CD4-positive, alpha-beta memory T cell (primary cell): ENCODE measurements at regions not wholly inside any gene's neighbourhood (a gene's known extent, or its start where the extent isn't known, plus 50 kb on each side); places are given as distances from the start of the nearest gene placed in this dataset.

Experiments used
- CTCF ChIA-PET: fragments of 350-600 bp; sonication (Branson Sonifier 250); formaldehyde crosslinking; loops from one replicate; lab custom pipeline; 2021; ENCODE audit warnings: inconsistent platforms; ENCODE audit not compliant: partially characterized antibody; lab: Charles Lee
- POLR2A ChIA-PET: fragments of 350-600 bp; sonication (Branson Sonifier 250); formaldehyde crosslinking; loops from one replicate; lab custom pipeline; 2021; ENCODE audit not compliant: partially characterized antibody; lab: Charles Lee
- DNase-seq, 5 donors: peaks; one replicate each; pipeline versions ENCODE4 v3.0.0 to v3.0.0-alpha.2; 2020 to 2022; ENCODE audit warnings: mixed read lengths in 1 of 5
- H3K27ac ChIP-seq: one replicate; pipeline ENCODE4 v1.7.0; 2013; ENCODE audit warnings: low read depth, low read length
- H3K27me3 ChIP-seq: 2 replicates; pipeline ENCODE4 v1.7.0; 2013; ENCODE audit warnings: mild to moderate bottlenecking, low read length, moderate library complexity; ENCODE audit not compliant: insufficient read depth
- H3K36me3 ChIP-seq: 2 replicates; pipeline ENCODE4 v1.7.0; 2013; ENCODE audit warnings: mild to moderate bottlenecking, low read length, moderate library complexity; ENCODE audit not compliant: insufficient read depth
- H3K4me1 ChIP-seq: 2 replicates; pipeline ENCODE4 v1.7.0; 2013; ENCODE audit warnings: mild to moderate bottlenecking, low read length, moderate library complexity; ENCODE audit not compliant: insufficient read depth
- H3K4me3 ChIP-seq, 2 donors: one replicate each; pipeline ENCODE4 v1.7.0; 2013; ENCODE audit warnings: low read length in 2 of 2, mild to moderate bottlenecking in 1 of 2
- H3K9me3 ChIP-seq, 2 donors: one replicate each; pipeline ENCODE4 v1.7.0; 2013; ENCODE audit warnings: low read length in 2 of 2, control low read depth in 1 of 2; ENCODE audit not compliant: control insufficient read depth in 1 of 2
- H3K27ac Mint-ChIP-seq, 7 donors: one replicate each; pipeline ENCODE4 v1.8.0; 2020 to 2021; ENCODE audit warnings: mixed read lengths in 7 of 7, mild to moderate bottlenecking in 6 of 7, inconsistent platforms in 3 of 7, moderate library complexity in 3 of 7
- H3K27me3 Mint-ChIP-seq, 2 donors: one replicate each; pipeline ENCODE4 v1.8.0; 2020 to 2021; ENCODE audit warnings: mixed read lengths in 2 of 2
- H3K36me3 Mint-ChIP-seq, 2 donors: one replicate each; pipeline ENCODE4 v1.8.0; 2020 to 2021; ENCODE audit warnings: mixed read lengths in 2 of 2, inconsistent platforms in 1 of 2, mild to moderate bottlenecking in 1 of 2
- H3K4me1 Mint-ChIP-seq, 4 donors: one replicate each; pipeline ENCODE4 v1.8.0; 2020 to 2021; ENCODE audit warnings: mixed read lengths in 4 of 4, mild to moderate bottlenecking in 1 of 4
- H3K4me3 Mint-ChIP-seq, 8 donors: one replicate each; pipeline ENCODE4 v1.8.0; 2020 to 2021; ENCODE audit warnings: mixed read lengths in 8 of 8, mild to moderate bottlenecking in 7 of 8, moderate library complexity in 6 of 8, inconsistent platforms in 3 of 8
- H3K9me3 Mint-ChIP-seq, 8 donors: one replicate each; pipeline ENCODE4 v1.8.0; 2020 to 2021; ENCODE audit warnings: mixed read lengths in 8 of 8, mild to moderate bottlenecking in 5 of 8, inconsistent platforms in 3 of 8, moderate library complexity in 1 of 8
- intact Hi-C: fragments of 100-400 bp; cut with micrococcal nuclease; formaldehyde crosslinking; loops from one replicate; pipeline ENCODE4 v1.15.1; 2023

DNA sequence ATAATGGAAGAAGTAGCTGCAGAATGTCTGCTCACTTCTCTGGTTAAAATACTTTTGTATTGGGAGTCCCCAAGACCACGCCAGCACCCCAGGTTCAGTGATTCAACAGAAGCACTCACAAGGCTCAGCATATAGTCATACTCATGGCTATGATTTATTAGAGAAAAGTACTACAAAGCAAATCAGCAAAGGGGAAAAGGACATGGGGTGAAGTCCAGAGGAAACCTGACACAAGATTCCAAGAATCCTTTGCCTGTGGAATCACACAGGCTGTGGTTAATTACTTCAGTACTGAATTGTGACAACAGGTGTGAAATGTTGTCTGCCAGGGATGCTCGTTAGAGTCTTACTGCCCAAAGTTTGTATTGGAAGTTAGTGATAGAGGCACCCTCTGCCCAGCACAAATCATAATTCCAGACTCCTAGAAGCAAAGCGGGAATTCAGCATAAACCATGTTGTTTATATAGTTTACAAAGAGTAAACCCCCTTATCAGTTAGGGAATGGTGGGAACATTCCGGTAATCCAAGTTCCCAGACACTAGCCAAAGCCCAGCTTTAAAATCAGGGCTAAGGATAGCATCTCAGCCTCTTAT is 79.4 kb downstream of the HYCC1 start:
- Histone ChIP-seq H3K36me3 (no peaks in the 10 kb centered on the region), H3K27ac (no peak overlapping the region), H3K4me3 (no peak overlapping the region), H3K27me3 (no peaks in the 10 kb centered on the region), H3K9me3 (no peaks in the 10 kb centered on the region), H3K4me1 (no peaks in the 10 kb centered on the region)
- peaks cover 0 to 4% of the 10 kb centered on the region in 2 donors for H3K36me3 Mint-ChIP-seq
- no peak overlapping the region for H3K4me3 Mint-ChIP-seq
- intact Hi-C loops = no loop called here
- no peaks in the 10 kb centered on the region for H3K27me3 Mint-ChIP-seq
- no peak overlapping the region for H3K27ac Mint-ChIP-seq
- ChIA-PET POLR2A (no interaction called here), CTCF (no interaction called here)
- H3K4me1 Mint-ChIP-seq = no peaks in the 10 kb centered on the region
- peaks cover 0 to 6% (median 3%) of the 10 kb centered on the region in 8 donors for H3K9me3 Mint-ChIP-seq
- DNase-seq = no peak

DNA sequence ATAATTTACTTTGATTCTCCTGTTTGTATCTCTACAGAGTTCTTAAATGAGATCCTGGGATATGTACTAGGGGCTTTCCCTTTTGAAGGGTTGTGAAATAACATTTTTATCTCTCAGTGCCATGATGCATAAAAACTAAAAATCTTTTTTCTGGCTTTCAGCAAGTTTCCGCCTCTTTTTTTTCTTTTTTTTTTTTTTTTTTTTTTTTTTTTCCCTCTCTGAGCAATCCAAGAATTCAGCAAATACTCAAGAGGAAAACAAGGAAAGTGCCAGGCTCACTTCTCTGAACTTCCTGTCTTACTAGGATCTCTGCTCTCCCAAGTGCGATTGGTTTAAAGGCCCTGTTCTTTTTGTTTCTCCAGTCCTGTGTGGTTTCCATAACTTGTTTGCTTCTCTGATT is 79.9 kb downstream of the HYCC1 start:
- POLR2A ChIA-PET = no interaction called here
- CTCF ChIA-PET = no interaction called here
- H3K27me3 ChIP-seq = no peaks in the 10 kb centered on the region
- Mint-ChIP-seq H3K4me3 (no peak overlapping the region), H3K27ac (no peak overlapping the region), H3K4me1 (no peaks in the 10 kb centered on the region), H3K36me3 (peaks cover 0 to 4% of the 10 kb centered on the region in 2 donors), H3K9me3 (peaks cover 0 to 6% (median 3%) of the 10 kb centered on the region in 8 donors), H3K27me3 (no peaks in the 10 kb centered on the region)
- intact Hi-C loops = no loop called here
- H3K4me1 ChIP-seq = no peaks in the 10 kb centered on the region
- no peaks in the 10 kb centered on the region for H3K9me3 ChIP-seq
- no peaks in the 10 kb centered on the region for H3K36me3 ChIP-seq
- no peak overlapping the region for H3K4me3 ChIP-seq
- no peak overlapping the region for H3K27ac ChIP-seq
- no peak for DNase-seq

DNA sequence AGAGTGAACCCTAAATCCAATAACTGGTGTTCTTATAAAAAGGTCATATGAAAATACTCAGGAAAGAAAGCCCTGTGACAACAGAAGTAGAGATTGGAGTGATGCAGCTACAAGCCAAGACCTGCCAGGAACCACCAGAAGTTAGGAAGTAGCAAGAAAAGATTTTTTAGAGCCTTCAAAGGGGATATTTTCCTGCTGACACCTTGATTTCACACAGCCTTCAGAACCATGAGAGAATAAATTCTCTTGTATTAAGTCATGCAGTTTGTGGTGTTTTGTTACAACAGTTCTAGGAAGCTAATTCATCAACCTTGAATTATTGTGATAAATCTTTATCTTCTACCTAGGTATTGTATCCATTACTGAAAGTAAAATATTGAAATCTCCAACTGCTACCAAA is 81.0 kb downstream of the HYCC1 start:
- Mint-ChIP-seq H3K36me3 (peaks cover 0 to 4% of the 10 kb centered on the region in 2 donors), H3K9me3 (peaks cover 0 to 6% (median 3%) of the 10 kb centered on the region in 8 donors), H3K4me3 (no peak overlapping the region), H3K27me3 (no peaks in the 10 kb centered on the region), H3K4me1 (no peaks in the 10 kb centered on the region), H3K27ac (no peak overlapping the region)
- Histone ChIP-seq H3K4me3 (no peak overlapping the region), H3K4me1 (no peaks in the 10 kb centered on the region), H3K27ac (no peak overlapping the region), H3K9me3 (no peaks in the 10 kb centered on the region), H3K27me3 (no peaks in the 10 kb centered on the region), H3K36me3 (no peaks in the 10 kb centered on the region)
- CTCF ChIA-PET = interaction anchor here (0.6 kb wide), 1 partner anchor 51 kb away, joined by 4 read pairs; no protein-coding TSS in a partner anchor
- intact Hi-C loops = no loop called here
- DNase-seq = no peak
- POLR2A ChIA-PET = no interaction called here

DNA sequence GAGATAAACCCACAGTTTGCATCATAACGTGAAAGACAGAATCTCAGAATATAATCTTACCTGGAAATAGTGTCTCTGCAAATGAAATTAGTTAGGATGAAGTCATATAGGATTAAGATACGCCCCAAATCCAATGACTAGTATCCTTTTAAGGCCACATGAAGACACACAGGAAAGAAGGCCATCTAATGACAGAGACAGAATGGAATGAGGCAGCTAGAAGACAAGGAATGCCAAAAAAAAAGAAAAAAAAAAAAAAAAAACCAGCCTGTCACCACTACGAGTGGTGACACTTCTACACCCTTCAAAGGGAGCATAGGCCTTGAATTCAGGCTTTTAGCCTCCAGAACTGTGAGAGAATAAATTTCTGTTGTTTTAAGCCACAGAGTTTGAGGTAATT is 82.9 kb downstream of the HYCC1 start:
- ChIA-PET POLR2A (interaction anchor here (0.6 kb wide), 1 partner anchor 43 kb away, joined by 5 read pairs; no protein-coding TSS in a partner anchor), CTCF (no interaction called here)
- Mint-ChIP-seq H3K4me1 (no peaks in the 10 kb centered on the region), H3K9me3 (peaks cover 0 to 8% (median 3%) of the 10 kb centered on the region in 8 donors), H3K4me3 (no peak overlapping the region), H3K27me3 (no peaks in the 10 kb centered on the region), H3K36me3 (peaks cover 0 to 4% of the 10 kb centered on the region in 2 donors), H3K27ac (no peak overlapping the region)
- Histone ChIP-seq H3K36me3 (no peaks in the 10 kb centered on the region), H3K9me3 (no peaks in the 10 kb centered on the region), H3K27me3 (no peaks in the 10 kb centered on the region), H3K4me1 (no peaks in the 10 kb centered on the region), H3K4me3 (no peak overlapping the region), H3K27ac (no peak overlapping the region)
- intact Hi-C loops = no loop called here
- DNase-seq = no peak

DNA sequence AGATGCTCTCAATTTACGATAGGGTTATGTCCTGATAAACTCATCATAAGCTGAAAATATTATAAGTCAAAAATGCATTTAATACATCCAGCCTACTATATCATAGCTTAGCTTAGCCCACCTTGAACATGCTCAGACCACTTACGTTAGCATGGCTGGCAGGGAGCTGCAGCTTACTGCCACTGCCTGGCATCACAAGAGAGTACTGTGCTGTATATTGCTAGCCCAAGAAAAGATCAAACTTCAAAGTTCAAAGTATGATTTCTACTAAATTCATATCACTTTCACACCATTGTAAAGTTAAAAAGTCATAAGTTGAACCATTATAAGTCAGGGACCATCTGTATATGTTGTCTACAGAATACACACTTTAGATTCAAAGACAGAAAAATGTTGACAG is 91.6 kb downstream of the HYCC1 start:
- Histone ChIP-seq H3K4me3 (no peak overlapping the region), H3K9me3 (no peaks in the 10 kb centered on the region), H3K4me1 (no peaks in the 10 kb centered on the region), H3K36me3 (no peaks in the 10 kb centered on the region), H3K27me3 (no peaks in the 10 kb centered on the region), H3K27ac (no peak overlapping the region)
- ChIA-PET POLR2A (no interaction called here), CTCF (no interaction called here)
- peaks cover 1 to 11% of the 10 kb centered on the region in 2 donors for H3K36me3 Mint-ChIP-seq
- H3K4me1 Mint-ChIP-seq = no peaks in the 10 kb centered on the region
- no peak for DNase-seq
- intact Hi-C loops = no loop called here
- no peak overlapping the region for H3K4me3 Mint-ChIP-seq
- H3K27me3 Mint-ChIP-seq = peaks cover 0 to 1% of the 10 kb centered on the region in 2 donors
- no peak overlapping the region for H3K27ac Mint-ChIP-seq
- peaks cover 0 to 9% (median 3%) of the 10 kb centered on the region in 8 donors for H3K9me3 Mint-ChIP-seq

DNA sequence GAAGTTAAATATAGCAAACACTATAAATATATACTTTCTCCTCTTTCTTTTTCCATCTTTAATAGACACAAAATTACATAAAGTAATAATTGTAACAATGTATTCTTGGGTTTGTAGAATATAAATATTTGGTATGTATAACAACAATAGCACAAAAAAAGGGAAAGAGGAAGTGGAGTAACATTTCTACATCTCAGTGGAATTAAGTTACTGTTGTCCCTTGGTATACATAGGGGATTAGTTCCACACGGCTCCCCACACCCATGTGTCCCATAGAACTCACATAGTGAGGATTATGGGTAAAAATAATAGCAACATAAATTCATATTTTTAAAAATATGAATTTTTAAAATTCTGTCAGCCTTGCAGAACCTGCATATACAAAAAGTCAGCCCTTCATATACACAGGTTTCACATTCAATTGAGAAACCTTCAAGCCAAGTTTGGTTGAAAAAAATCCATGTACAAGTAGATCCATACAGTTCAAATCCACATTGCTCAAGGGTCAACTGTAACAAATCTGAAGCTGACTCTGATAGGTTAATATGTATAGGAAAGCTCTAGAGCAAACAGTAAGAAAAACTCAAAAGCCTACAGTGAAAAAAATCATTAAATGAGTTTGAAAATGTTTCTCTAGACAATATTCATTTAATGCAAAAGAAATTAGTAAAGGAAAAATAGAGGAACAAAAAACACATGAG is 92.4 kb downstream of the HYCC1 start:
- CTCF ChIA-PET = no interaction called here

DNA sequence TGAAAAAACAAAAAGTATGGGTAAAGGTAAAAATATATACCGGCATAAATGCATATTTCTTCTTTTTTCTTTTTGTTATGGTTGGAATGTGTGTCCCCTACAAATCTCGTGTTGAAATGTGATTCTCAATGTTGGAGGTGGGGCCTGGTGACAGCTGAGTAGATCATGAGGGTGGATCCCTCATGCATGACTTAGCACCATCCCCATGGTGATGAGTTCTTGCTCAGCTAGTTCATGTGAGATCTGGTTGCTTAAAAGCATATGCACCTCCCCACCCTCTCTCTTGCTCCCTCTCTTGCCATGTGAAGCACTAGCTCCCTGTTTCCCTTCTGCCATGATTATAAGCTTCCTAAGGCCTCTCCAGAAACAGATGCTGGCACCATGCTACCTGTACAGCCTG is 93.3 kb downstream of the HYCC1 start:
- Mint-ChIP-seq H3K27me3 (peaks cover 0 to 1% of the 10 kb centered on the region in 2 donors), H3K4me1 (no peaks in the 10 kb centered on the region), H3K4me3 (no peak overlapping the region), H3K36me3 (peaks cover 1 to 11% of the 10 kb centered on the region in 2 donors), H3K27ac (no peak overlapping the region), H3K9me3 (peaks cover 0 to 8% (median 1%) of the 10 kb centered on the region in 8 donors)
- intact Hi-C loops = no loop called here
- no peak overlapping the region for H3K4me3 ChIP-seq
- no peaks in the 10 kb centered on the region for H3K27me3 ChIP-seq
- no peaks in the 10 kb centered on the region for H3K36me3 ChIP-seq
- CTCF ChIA-PET = no interaction called here
- H3K27ac ChIP-seq = no peak overlapping the region
- POLR2A ChIA-PET = no interaction called here
- H3K4me1 ChIP-seq = no peaks in the 10 kb centered on the region
- no peaks in the 10 kb centered on the region for H3K9me3 ChIP-seq
- DNase-seq = no peak

More for the DNA sequence above, 92.4 kb downstream of the HYCC1 start:
- H3K4me1 Mint-ChIP-seq = no peaks in the 10 kb centered on the region
- Histone ChIP-seq H3K27ac (no peak overlapping the region), H3K9me3 (no peaks in the 10 kb centered on the region), H3K36me3 (no peaks in the 10 kb centered on the region), H3K27me3 (no peaks in the 10 kb centered on the region), H3K4me1 (no peaks in the 10 kb centered on the region), H3K4me3 (no peak overlapping the region)
- H3K4me3 Mint-ChIP-seq = no peak overlapping the region
- H3K36me3 Mint-ChIP-seq = peaks cover 1 to 11% of the 10 kb centered on the region in 2 donors
- intact Hi-C loops = no loop called here
- no peak for DNase-seq
- H3K27ac Mint-ChIP-seq = no peak overlapping the region
- H3K27me3 Mint-ChIP-seq = peaks cover 0 to 1% of the 10 kb centered on the region in 2 donors
- peaks cover 0 to 9% (median 2%) of the 10 kb centered on the region in 8 donors for H3K9me3 Mint-ChIP-seq
- POLR2A ChIA-PET = no interaction called here
